Activated T-cell treated with anti-CD3 and anti-CD28 coated beads, Interleukin-2, amount 50 U/mL, for 72 hours (primary cell): ENCODE measurements at regions not wholly inside any gene's neighbourhood (a gene's known extent, or its start where the extent isn't known, plus 50 kb on each side); places are given as distances from the start of the nearest gene placed in this dataset.
"Not testable (repeated sequence)": the region's sequence is repeated elsewhere in the genome, so short reads cannot be mapped to it uniquely, and the experiment has no call there.

ENCODE experiments used
- ATAC-seq, 2 donors: fragments of 150-1000 bp; cut with Tn5 transposase; replicated peaks in 1 of 2; 2 replicates each; pipeline ENCODE4 v1.10.0; 2021; ENCODE audit warnings: moderate library complexity in 2 of 2, mild to moderate bottlenecking in 1 of 2
- DNase-seq, 2 donors: peaks; one replicate each; pipeline ENCODE4 v3.0.0; 2021 to 2022; ENCODE audit warnings: mixed read lengths in 1 of 2
- H3K27ac Mint-ChIP-seq: one replicate; pipeline ENCODE4 v1.8.0; 2022; ENCODE audit warnings: mild to moderate bottlenecking, moderate library complexity, mixed read lengths
- H3K27me3 Mint-ChIP-seq: one replicate; pipeline ENCODE4 v1.8.0; 2022; ENCODE audit warnings: low read depth, mixed read lengths
- H3K36me3 Mint-ChIP-seq, 2 donors: one replicate each; pipeline ENCODE4 v1.8.0; 2022; ENCODE audit warnings: mixed read lengths in 2 of 2, mild to moderate bottlenecking in 1 of 2; ENCODE audit not compliant: insufficient read depth in 2 of 2
- H3K4me1 Mint-ChIP-seq: one replicate; pipeline ENCODE4 v1.8.0; 2022; ENCODE audit warnings: low read depth, mixed read lengths
- H3K4me3 Mint-ChIP-seq, 2 donors: one replicate each; pipeline ENCODE4 v1.8.0; 2022; ENCODE audit warnings: mild to moderate bottlenecking in 2 of 2, mixed read lengths in 2 of 2, moderate library complexity in 2 of 2
- H3K9me3 Mint-ChIP-seq, 2 donors: one replicate each; pipeline ENCODE4 v1.8.0; 2022; ENCODE audit warnings: mixed read lengths in 2 of 2

GRCh38 chr7:146057958-146058357 is 58.6 kb upstream of the CNTNAP2 start:
- DNase-seq (no peak), ATAC-seq (no peak)

DNA sequence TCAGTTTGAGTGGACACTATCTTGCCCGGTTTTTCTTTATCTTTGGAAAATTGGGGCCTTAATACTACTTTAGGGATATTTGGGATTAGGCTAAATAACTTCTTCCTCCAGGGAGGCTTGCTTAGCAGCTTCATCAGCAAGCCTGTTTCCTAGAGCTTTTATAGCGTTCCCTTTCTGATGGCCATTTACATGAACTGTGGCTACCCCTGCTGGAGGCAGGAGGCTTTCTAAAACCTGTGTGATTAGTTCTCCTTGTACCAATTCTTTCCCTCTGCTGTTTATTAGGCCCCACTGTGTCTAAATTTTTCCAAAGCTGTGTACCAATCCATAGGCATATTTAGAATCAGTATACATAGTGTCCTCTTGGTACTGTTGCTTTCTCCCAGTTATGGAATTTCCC is 61.7 kb upstream of the CNTNAP2 start:
- DNase-seq: no peak
- H3K4me1 Mint-ChIP-seq: no peaks in the 10 kb centered on the region
- no peak overlapping the region for H3K27ac Mint-ChIP-seq
- peaks cover 6 to 13% of the 10 kb centered on the region in 2 donors for H3K9me3 Mint-ChIP-seq
- ATAC-seq: no peak
- no peaks in the 10 kb centered on the region for H3K27me3 Mint-ChIP-seq
- H3K4me3 Mint-ChIP-seq: no peak overlapping the region
- no peaks in the 10 kb centered on the region for H3K36me3 Mint-ChIP-seq

More at GRCh38 chr7:146057958-146058357, 58.6 kb upstream of the CNTNAP2 start:
- H3K9me3 Mint-ChIP-seq: peaks cover 6 to 13% of the 10 kb centered on the region in 2 donors
- no peaks in the 10 kb centered on the region for H3K36me3 Mint-ChIP-seq
- no peaks in the 10 kb centered on the region for H3K27me3 Mint-ChIP-seq
- no peak overlapping the region for H3K4me3 Mint-ChIP-seq
- H3K27ac Mint-ChIP-seq: no peak overlapping the region
- H3K4me1 Mint-ChIP-seq: no peaks in the 10 kb centered on the region

DNA sequence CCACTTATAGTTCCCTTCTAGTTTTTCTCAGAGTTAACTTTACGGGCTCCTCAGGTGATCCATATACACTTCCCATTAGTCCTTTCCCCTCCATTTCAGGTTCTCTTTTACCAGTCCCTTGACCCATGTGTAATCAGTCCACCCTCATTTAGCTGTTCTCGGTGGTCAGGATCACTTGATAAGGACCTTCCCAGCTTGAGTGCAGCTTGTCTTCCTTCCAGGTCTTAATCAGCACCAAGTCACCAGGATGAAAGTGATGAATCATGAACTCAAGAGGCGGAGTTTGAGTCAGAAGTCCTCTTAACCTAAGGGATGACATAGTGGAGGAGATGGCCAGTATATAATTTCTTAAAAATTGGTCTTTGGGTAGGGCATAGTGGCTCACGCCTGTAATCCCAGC is 63.1 kb upstream of the CNTNAP2 start:
- Mint-ChIP-seq H3K4me1 (no peaks in the 10 kb centered on the region), H3K27me3 (no peaks in the 10 kb centered on the region), H3K4me3 (no peak overlapping the region), H3K36me3 (no peaks in the 10 kb centered on the region), H3K27ac (no peak overlapping the region), H3K9me3 (peaks cover 6 to 11% of the 10 kb centered on the region in 2 donors)
- ATAC-seq: no peak
- DNase-seq: no peak

DNA sequence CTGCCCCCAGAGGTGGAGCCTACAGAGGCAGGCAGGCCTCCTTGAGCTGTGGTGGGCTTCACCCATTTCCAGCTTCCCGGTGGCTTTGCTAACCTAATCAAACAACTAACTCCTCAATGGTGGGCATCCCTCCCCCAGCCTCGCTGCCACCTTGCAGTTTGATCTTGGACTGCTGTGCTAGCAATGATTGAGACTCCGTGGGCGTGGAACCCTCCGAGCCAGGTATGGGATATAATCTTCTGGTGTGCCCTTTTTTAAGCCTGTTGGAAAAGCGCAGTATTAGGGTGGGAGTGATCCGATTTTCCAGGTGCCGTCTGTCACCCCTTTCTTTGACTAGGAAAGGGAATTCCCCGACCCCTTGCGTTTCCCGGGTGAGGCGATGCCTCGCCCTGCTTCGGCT is 73.3 kb upstream of the CNTNAP2 start:
- not testable (repeated sequence) for H3K27ac Mint-ChIP-seq, H3K4me1 Mint-ChIP-seq, DNase-seq, H3K27me3 Mint-ChIP-seq, H3K9me3 Mint-ChIP-seq, ATAC-seq, H3K36me3 Mint-ChIP-seq, H3K4me3 Mint-ChIP-seq

GRCh38 chr7:146028251-146028750 is 88.3 kb upstream of the CNTNAP2 start:
- no peaks in the 10 kb centered on the region for H3K4me1 Mint-ChIP-seq
- no peaks in the 10 kb centered on the region for H3K36me3 Mint-ChIP-seq
- no peak overlapping the region for H3K4me3 Mint-ChIP-seq
- no peak for ATAC-seq
- DNase-seq: no peak
- H3K27ac Mint-ChIP-seq: no peak overlapping the region
- H3K9me3 Mint-ChIP-seq: peaks cover 5 to 13% of the 10 kb centered on the region in 2 donors
- H3K27me3 Mint-ChIP-seq: no peaks in the 10 kb centered on the region

- H3K9me3 Mint-ChIP-seq: peaks cover 5 to 13% of the 10 kb centered on the region in 2 donors
- no peak for ATAC-seq
- H3K27me3 Mint-ChIP-seq: no peaks in the 10 kb centered on the region
- H3K4me1 Mint-ChIP-seq: no peaks in the 10 kb centered on the region
- DNase-seq: no peak
- H3K36me3 Mint-ChIP-seq: no peaks in the 10 kb centered on the region
- no peak overlapping the region for H3K27ac Mint-ChIP-seq
- H3K4me3 Mint-ChIP-seq: no peak overlapping the region
Measured at GRCh38 chr7:146027243-146027642, 89.4 kb upstream of the CNTNAP2 start.

DNA sequence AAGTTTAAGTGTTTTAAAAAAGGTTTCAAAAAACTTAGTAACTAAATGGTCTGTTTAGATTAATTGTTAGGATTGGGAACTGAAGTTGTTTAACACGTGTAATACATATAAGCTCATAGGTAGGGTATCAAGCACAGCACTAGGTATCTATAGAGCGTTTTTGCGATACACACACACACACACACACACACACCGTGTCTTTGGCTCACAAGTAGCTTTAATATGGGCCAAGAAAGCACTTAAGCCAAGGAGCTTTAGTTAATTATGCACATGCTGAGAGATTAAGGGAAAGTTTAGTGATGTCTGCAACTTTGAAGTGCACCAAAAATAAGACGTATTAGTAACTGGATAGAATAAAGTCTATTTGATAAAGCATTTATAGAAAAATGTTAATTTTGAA is 93.8 kb upstream of the CNTNAP2 start:
- Mint-ChIP-seq H3K27me3 (no peaks in the 10 kb centered on the region), H3K9me3 (peaks cover 6 to 13% of the 10 kb centered on the region in 2 donors), H3K27ac (no peak overlapping the region), H3K36me3 (peaks cover 1 to 2% of the 10 kb centered on the region in 2 donors), H3K4me1 (no peaks in the 10 kb centered on the region), H3K4me3 (no peak overlapping the region)
- no peak for DNase-seq
- ATAC-seq: no peak

GRCh38 chr7:146019041-146020004 is 97.3 kb upstream of the CNTNAP2 start:
- not testable (repeated sequence) for H3K4me3 Mint-ChIP-seq, H3K27ac Mint-ChIP-seq, DNase-seq, H3K4me1 Mint-ChIP-seq, H3K9me3 Mint-ChIP-seq, ATAC-seq, H3K36me3 Mint-ChIP-seq, H3K27me3 Mint-ChIP-seq

DNA sequence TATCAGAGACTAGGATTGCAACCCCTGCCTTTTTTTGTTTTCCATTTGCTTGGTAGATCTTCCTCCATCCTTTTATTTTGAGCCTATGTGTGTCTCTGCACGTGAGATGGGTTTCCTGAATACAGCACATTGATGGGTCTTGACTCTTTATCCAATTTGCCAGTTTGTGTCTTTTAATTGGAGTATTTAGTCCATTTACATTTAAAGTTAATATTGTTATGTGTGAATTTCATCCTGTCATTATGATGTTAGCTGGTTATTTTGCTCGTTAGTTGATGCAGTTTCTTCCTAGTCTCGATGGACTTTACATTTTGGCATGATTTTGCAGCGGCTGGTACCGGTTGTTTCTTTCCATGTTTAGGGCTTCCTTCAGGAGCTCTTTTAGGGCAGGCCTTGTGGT is 99.2 kb upstream of the CNTNAP2 start:
- H3K9me3 Mint-ChIP-seq, DNase-seq, ATAC-seq, H3K4me1 Mint-ChIP-seq, H3K27me3 Mint-ChIP-seq, H3K36me3 Mint-ChIP-seq, H3K27ac Mint-ChIP-seq, H3K4me3 Mint-ChIP-seq: not testable (repeated sequence)

GRCh38 chr7:146014154-146014553 is 102.4 kb upstream of the CNTNAP2 start:
- H3K27me3 Mint-ChIP-seq, H3K4me3 Mint-ChIP-seq, H3K27ac Mint-ChIP-seq, H3K4me1 Mint-ChIP-seq, H3K36me3 Mint-ChIP-seq, H3K9me3 Mint-ChIP-seq, ATAC-seq, DNase-seq: not testable (repeated sequence)

DNA sequence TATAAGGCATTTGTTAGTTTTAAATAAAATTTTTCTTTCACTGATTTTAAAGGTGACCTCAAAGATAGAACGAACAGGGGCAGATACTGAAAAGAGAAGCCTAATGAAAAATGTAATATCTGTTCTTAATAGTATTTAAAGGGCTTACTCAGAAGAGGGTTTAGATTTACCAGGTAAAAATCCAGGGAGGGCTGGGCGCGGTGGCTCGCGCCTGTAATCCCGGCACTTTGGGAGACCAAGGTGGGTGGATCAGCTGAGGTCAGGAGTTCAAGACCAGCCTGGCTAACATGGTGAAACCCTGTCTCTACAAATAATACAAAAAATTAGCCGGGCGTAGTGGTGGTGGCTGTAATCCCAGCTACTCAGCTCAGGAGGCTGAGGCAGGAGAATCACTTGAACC is 108.3 kb upstream of the CNTNAP2 start:
- no peaks in the 10 kb centered on the region for H3K27me3 Mint-ChIP-seq
- DNase-seq: no peak
- H3K4me3 Mint-ChIP-seq: no peak overlapping the region
- no peak overlapping the region for H3K27ac Mint-ChIP-seq
- H3K36me3 Mint-ChIP-seq: no peaks in the 10 kb centered on the region
- no peak for ATAC-seq
- H3K4me1 Mint-ChIP-seq: no peaks in the 10 kb centered on the region
- H3K9me3 Mint-ChIP-seq: peaks cover 2 to 6% of the 10 kb centered on the region in 2 donors

GRCh38 chr7:146004805-146005204 is 111.8 kb upstream of the CNTNAP2 start:
- H3K27me3 Mint-ChIP-seq: no peaks in the 10 kb centered on the region
- ATAC-seq: no peak
- no peaks in the 10 kb centered on the region for H3K4me1 Mint-ChIP-seq
- H3K36me3 Mint-ChIP-seq: no peaks in the 10 kb centered on the region
- no peak overlapping the region for H3K4me3 Mint-ChIP-seq
- peaks cover 0 to 2% of the 10 kb centered on the region in 2 donors for H3K9me3 Mint-ChIP-seq
- no peak overlapping the region for H3K27ac Mint-ChIP-seq
- DNase-seq: no peak

GRCh38 chr7:146002431-146003078 is 114.0 kb upstream of the CNTNAP2 start:
- ATAC-seq (no peak), DNase-seq (no peak)
- Mint-ChIP-seq H3K27me3 (no peaks in the 10 kb centered on the region), H3K27ac (no peak overlapping the region), H3K4me1 (no peaks in the 10 kb centered on the region), H3K36me3 (no peaks in the 10 kb centered on the region), H3K4me3 (no peak overlapping the region), H3K9me3 (peaks cover 2% of the 10 kb centered on the region in 2 donors)
